ENCODE measurements at regions not wholly inside any gene's neighbourhood (a gene's known extent, or its start where the extent isn't known, plus 50 kb on each side); places are given as distances from the start of the nearest gene placed in this dataset.

- no peak for TF ChIP-seq EZH2 (IDR thresholded peaks at IDR 0.05; ENCODE audit: borderline replicate concordance, low read length)
- no peak for TF ChIP-seq CTCF (IDR thresholded peaks at IDR 0.05; ENCODE audit: low read length)
Measured at GRCh38 chr3:22276351-22276750, 525.3 kb upstream of the ZNF385D start.
